H1 (cell line): ENCODE measurements at regions not wholly inside any gene's neighbourhood (a gene's known extent, or its start where the extent isn't known, plus 50 kb on each side); places are given as distances from the start of the nearest gene placed in this dataset.

Source experiments
- CTCF ChIA-PET: fragments of 300-600 bp; sonication (Branson Sonifier 250); formaldehyde crosslinking; loops from one replicate; lab custom pipeline; 2021; ENCODE audit not compliant: partially characterized antibody; lab: Charles Lee
- POLR2A ChIA-PET: fragments of 300-600 bp; sonication (Branson Sonifier 250); formaldehyde crosslinking; loops from one replicate; lab custom pipeline; 2021; ENCODE audit warnings: inconsistent platforms; ENCODE audit not compliant: partially characterized antibody; lab: Charles Lee
- DNase-seq, 2 experiments: peaks; one replicate each; pipeline versions ENCODE4 v3.0.0 to v3.0.0-alpha.2; 2010 to 2022; ENCODE audit warnings: low spot score in 2 of 2, low read depth in 1 of 2, mixed read lengths in 1 of 2
- FAIRE-seq: peaks from 2 replicates; lab custom pipeline; 2011; peaks lifted over from hg19 to GRCh38; lab: Jason Lieb, UNC
- H2AFZ ChIP-seq: 2 replicates; pipeline ENCODE4 v1.8.1; 2012; ENCODE audit warnings: low read length, inconsistent platforms
- H2AK5ac ChIP-seq: 2 replicates; pipeline ENCODE4 v1.6.1; 2013; ENCODE audit warnings: low read depth, low read length
- H2BK120ac ChIP-seq: replicated peaks from 2 replicates; pipeline ENCODE3; 2013; ENCODE audit warnings: low read depth, low read length, inconsistent platforms
- H2BK12ac ChIP-seq: 2 replicates; pipeline ENCODE4 v1.6.1; 2013; ENCODE audit warnings: low read depth, low read length
- H2BK15ac ChIP-seq: 2 replicates; pipeline ENCODE4 v1.6.1; 2013; ENCODE audit warnings: low read length
- H2BK20ac ChIP-seq: 2 replicates; pipeline ENCODE4 v1.6.1; 2013; ENCODE audit warnings: low read length
- H2BK5ac ChIP-seq: 2 replicates; pipeline ENCODE4 v1.6.1; 2013; ENCODE audit warnings: low read depth, low read length
- H3K14ac ChIP-seq: 2 replicates; pipeline ENCODE4 v1.6.1; 2013; ENCODE audit warnings: inconsistent platforms; ENCODE audit not compliant: insufficient read length
- H3K18ac ChIP-seq: 2 replicates; pipeline ENCODE4 v1.6.1; 2013; ENCODE audit warnings: low read length; ENCODE audit errors: extremely low read depth
- H3K23ac ChIP-seq: 2 replicates; pipeline ENCODE4 v1.6.1; 2013; ENCODE audit warnings: inconsistent platforms; ENCODE audit not compliant: insufficient read length
- H3K23me2 ChIP-seq: 2 replicates; pipeline ENCODE4 v1.6.1; 2013; ENCODE audit warnings: low read depth, low read length
- H3K27ac ChIP-seq: 2 replicates; pipeline ENCODE4 v1.6.1; 2011; ENCODE audit warnings: low read depth, low read length, inconsistent platforms
- H3K27me3 ChIP-seq, 4 experiments: replicated peaks in 1 of 4; 1 replicate in 1 of 4; 2 replicates in 3 of 4; pipeline versions ENCODE4 v1.6.1 to v1.8.1; 2011 to 2013; ENCODE audit warnings: low read length in 3 of 4, mild to moderate bottlenecking in 3 of 4, inconsistent platforms in 2 of 4, mixed read lengths in 2 of 4, moderate library complexity in 1 of 4; ENCODE audit not compliant: control insufficient read depth in 3 of 4, insufficient read depth in 3 of 4; ENCODE audit errors: extremely low read depth in 1 of 4
- H3K36me3 ChIP-seq, 4 experiments: 2 replicates each; pipeline versions ENCODE4 v1.6.1 to v1.8.1; 2011 to 2013; ENCODE audit warnings: mild to moderate bottlenecking in 4 of 4, low read length in 3 of 4, moderate library complexity in 2 of 4, control low read depth in 1 of 4, inconsistent platforms in 1 of 4; ENCODE audit not compliant: insufficient read depth in 4 of 4, control insufficient read depth in 2 of 4
- H3K4ac ChIP-seq: replicated peaks from 2 replicates; pipeline ENCODE3; 2013; ENCODE audit warnings: low read length, low read depth, mixed read lengths, inconsistent platforms; ENCODE audit not compliant: insufficient read length
- H3K4me1 ChIP-seq, 4 experiments: replicated peaks in 1 of 4; 1 replicate in 1 of 4; 2 replicates in 3 of 4; pipeline versions ENCODE4 v1.6.1 to v1.8.1; 2011 to 2013; ENCODE audit warnings: low read length in 3 of 4, inconsistent platforms in 2 of 4, mixed read lengths in 1 of 4; ENCODE audit not compliant: insufficient read depth in 4 of 4, control insufficient read depth in 3 of 4
- H3K4me2 ChIP-seq, 2 experiments: 2 replicates each; pipeline versions ENCODE4 v1.6.1 to v1.8.1; 2011 to 2013; ENCODE audit warnings: low read depth in 2 of 2, low read length in 2 of 2, control low read depth in 1 of 2, inconsistent platforms in 1 of 2, mild to moderate bottlenecking in 1 of 2; ENCODE audit not compliant: insufficient read depth in 1 of 2
- H3K4me3 ChIP-seq, 4 experiments: fragments of 200-600, 300-600 bp in 1 of 4; sonication (generic), shearing (Covaris generic), sonication (Bioruptor Twin) in 1 of 4; 2 replicates each; pipeline versions ENCODE4 v1.5.1 to v1.8.1; 2011 to 2016; ENCODE audit warnings: low read length in 4 of 4, low read depth in 3 of 4, control low read depth in 2 of 4, inconsistent platforms in 2 of 4, mild to moderate bottlenecking in 2 of 4, mixed read lengths in 1 of 4, moderate library complexity in 1 of 4; ENCODE audit not compliant: insufficient read depth in 2 of 4; ENCODE audit errors: extremely low read depth in 1 of 4
- H3K56ac ChIP-seq: replicated peaks from 2 replicates; pipeline ENCODE3; 2013; ENCODE audit warnings: low read depth, mild to moderate bottlenecking, mixed read lengths, low read length, inconsistent platforms; ENCODE audit not compliant: insufficient read length
- H3K79me1 ChIP-seq: 2 replicates; pipeline ENCODE4 v1.6.1; 2013; ENCODE audit warnings: low read depth, low read length, control low read depth
- H3K79me2 ChIP-seq, 2 experiments: 2 replicates each; pipeline versions ENCODE4 v1.6.1 to v1.8.1; 2012 to 2013; ENCODE audit warnings: low read length in 2 of 2, mild to moderate bottlenecking in 2 of 2, inconsistent platforms in 1 of 2; ENCODE audit not compliant: insufficient read depth in 2 of 2, control insufficient read depth in 1 of 2
- H3K9ac ChIP-seq, 4 experiments: replicated peaks in 1 of 4; 1 replicate in 1 of 4; 2 replicates in 3 of 4; pipeline versions ENCODE4 v1.6.1 to v1.8.1; 2011 to 2013; ENCODE audit warnings: low read depth in 3 of 4, low read length in 3 of 4, control low read depth in 2 of 4, mild to moderate bottlenecking in 2 of 4, moderate library complexity in 2 of 4, inconsistent platforms in 1 of 4; ENCODE audit errors: extremely low read depth in 1 of 4
- H3K9me3 ChIP-seq, 2 experiments: 2 replicates each; pipeline versions ENCODE4 v1.6.1 to v1.8.1; 2012 to 2013; ENCODE audit warnings: mild to moderate bottlenecking in 2 of 2, moderate library complexity in 2 of 2, control low read depth in 1 of 2, inconsistent platforms in 1 of 2, low read depth in 1 of 2, low read length in 1 of 2, mixed read lengths in 1 of 2; ENCODE audit not compliant: insufficient read depth in 2 of 2
- H4K20me1 ChIP-seq, 2 experiments: replicated peaks in 1 of 2; 2 replicates each; pipeline versions ENCODE3 to v1.8.1; 2011 to 2013; ENCODE audit warnings: inconsistent platforms in 2 of 2, low read length in 2 of 2, mild to moderate bottlenecking in 1 of 2; ENCODE audit not compliant: insufficient read depth in 2 of 2, control insufficient read depth in 1 of 2
- H4K5ac ChIP-seq: 2 replicates; pipeline ENCODE4 v1.6.1; 2013; ENCODE audit warnings: low read length, low read depth, mixed read lengths, inconsistent platforms; ENCODE audit not compliant: insufficient read length
- H4K8ac ChIP-seq: 2 replicates; pipeline ENCODE4 v1.8.0; 2013; ENCODE audit warnings: mild to moderate bottlenecking, moderate library complexity, low read length, inconsistent platforms; ENCODE audit not compliant: insufficient read depth; ENCODE audit errors: extremely low read depth
- H4K91ac ChIP-seq: replicated peaks from 2 replicates; pipeline ENCODE3; 2013; ENCODE audit warnings: low read length, mixed read lengths, inconsistent platforms; ENCODE audit not compliant: insufficient read length
- GTF2F1 ChIP-seq: IDR thresholded peaks from 2 replicates; pipeline ENCODE4 v1.6.1; 2012; ENCODE audit warnings: low read depth, low read length, improper control_type of control experiment, borderline replicate concordance
- HDAC2 ChIP-seq, 2 experiments: fragments of 300-600 bp in 1 of 2; sonication (generic) in 1 of 2; IDR thresholded peaks; 2 replicates each; pipeline ENCODE4 v1.6.1; 2011 to 2012; ENCODE audit warnings: low read depth in 2 of 2, low read length in 2 of 2, mild to moderate bottlenecking in 2 of 2, moderate library complexity in 2 of 2, borderline replicate concordance in 1 of 2, inconsistent platforms in 1 of 2
- NANOG ChIP-seq: IDR thresholded peaks from 2 replicates; pipeline ENCODE4 v1.6.1; 2011; ENCODE audit warnings: low read length, low read depth, mild to moderate bottlenecking, inconsistent platforms; ENCODE audit not compliant: insufficient read depth, poor library complexity, severe bottlenecking
- NRF1 ChIP-seq: IDR thresholded peaks from 2 replicates; pipeline ENCODE4 v1.6.1; 2011; ENCODE audit warnings: mild to moderate bottlenecking, low read depth, low read length, improper control_type of control experiment
- POU5F1 ChIP-seq: IDR thresholded peaks from 2 replicates; pipeline ENCODE4 v1.6.1; 2011; ENCODE audit warnings: low read depth, mild to moderate bottlenecking, low read length, moderate library complexity
- RAD21 ChIP-seq, 2 experiments: IDR thresholded peaks in 1 of 2; conservative IDR thresholded peaks in 1 of 2; 2 replicates each; pipeline ENCODE4 v1.6.1; 2011; ENCODE audit warnings: low read depth in 2 of 2, low read length in 2 of 2, improper control_type of control experiment in 1 of 2, inconsistent platforms in 1 of 2, mild to moderate bottlenecking in 1 of 2, moderate library complexity in 1 of 2
- SIX5 ChIP-seq: IDR thresholded peaks from 2 replicates; pipeline ENCODE4 v1.6.1; 2011; ENCODE audit warnings: mild to moderate bottlenecking, low read depth, low read length
- SP4 ChIP-seq: IDR thresholded peaks from 2 replicates; pipeline ENCODE4 v1.6.1; 2012; ENCODE audit warnings: low read length, inconsistent platforms
- SUZ12 ChIP-seq: fragments of 200-600 bp; sonication (generic); IDR thresholded peaks from 2 replicates; pipeline ENCODE4 v1.6.1; 2012; ENCODE audit warnings: mild to moderate bottlenecking, inconsistent platforms, low read length, moderate library complexity, mixed read lengths
- TAF1 ChIP-seq: IDR thresholded peaks from 2 replicates; pipeline ENCODE4 v1.6.1; 2011; ENCODE audit warnings: mild to moderate bottlenecking, low read depth, low read length
- TF ChIP-seq, protein P1 (sequence below): IDR thresholded peaks from 2 replicates; pipeline ENCODE4 v1.6.1; 2011; ENCODE audit warnings: low read depth, mild to moderate bottlenecking, low read length; ENCODE audit not compliant: insufficient read depth

DNA sequence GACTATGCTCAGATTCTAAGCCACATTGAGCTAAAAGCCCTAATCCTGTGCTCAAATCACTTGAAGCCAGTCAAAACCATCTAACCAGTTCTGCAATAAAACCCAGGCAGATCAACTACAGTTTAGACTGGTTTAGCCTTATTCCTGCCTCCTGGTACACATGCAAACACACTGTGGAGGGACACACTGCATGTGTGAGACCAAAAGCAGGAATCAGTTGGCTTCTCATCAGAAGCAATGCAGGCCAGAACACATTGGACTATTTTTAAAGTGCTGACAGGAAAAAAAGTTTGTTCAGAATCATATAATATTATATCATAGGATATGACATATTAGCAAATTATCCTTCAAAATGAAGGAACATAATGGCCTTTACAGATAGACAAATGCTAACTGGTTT lies 52.5 kb upstream of the NT5C1B start:
- FAIRE-seq: no peak
- no peak for DNase-seq
- TF ChIP-seq HDAC2 (IDR thresholded peaks at IDR 0.05; ENCODE audit: borderline replicate concordance in 1 of 2, low read depth in 2 of 2, low read length in 2 of 2) (no peak), RAD21 (IDR thresholded peaks at IDR 0.05 in 1 of 2, conservative IDR thresholded peaks at IDR 0.05 in 1 of 2; ENCODE audit: low read depth in 2 of 2, low read length in 2 of 2) (no peak), NANOG (no peak), TAF1 (no peak), NRF1 (no peak), SIX5 (no peak), SP4 (no peak), POU5F1 (no peak), SUZ12 (no peak), GTF2F1 (no peak)
- TF ChIP-seq, protein P1, sequence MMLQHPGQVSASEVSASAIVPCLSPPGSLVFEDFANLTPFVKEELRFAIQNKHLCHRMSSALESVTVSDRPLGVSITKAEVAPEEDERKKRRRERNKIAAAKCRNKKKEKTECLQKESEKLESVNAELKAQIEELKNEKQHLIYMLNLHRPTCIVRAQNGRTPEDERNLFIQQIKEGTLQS: no peak

More for the DNA sequence above, 52.5 kb upstream of the NT5C1B start:
- Histone ChIP-seq H2BK120ac (no peak overlapping the region), H2AK5ac (no peak overlapping the region), H2BK5ac (0 out of 2 replicates have a peak overlapping the region, but pooled peaks have one; percentile 16), H3K27ac (no peak overlapping the region), H3K18ac (no peak overlapping the region), H4K8ac (no peak overlapping the region), H4K91ac (no peak overlapping the region), H2BK20ac (no peak overlapping the region), H3K79me2 (no peaks in the 10 kb centered on the region), H3K4ac (no peak overlapping the region), H2BK15ac (no peak overlapping the region), H2BK12ac (no peak overlapping the region), H4K20me1 (no peaks in the 10 kb centered on the region), H3K79me1 (no peaks in the 10 kb centered on the region), H2AFZ (no peak overlapping the region), H3K36me3 (no peaks in the 10 kb centered on the region), H3K4me1 (peaks cover 0 to 8% (median 5%) of the 10 kb centered on the region in 4 experiments; a peak in 5 of 7 replicates), H4K5ac (no peak overlapping the region), H3K23ac (no peak overlapping the region), H3K56ac (no peak overlapping the region), H3K4me2 (no peak overlapping the region), H3K9ac (no peak overlapping the region), H3K4me3 (no peak overlapping the region), H3K14ac (no peak overlapping the region), H3K23me2 (0 out of 2 replicates have a peak, but pooled peaks cover 2% of the 10 kb centered on the region), H3K27me3 (no peaks in the 10 kb centered on the region), H3K9me3 (no peaks in the 10 kb centered on the region)
- POLR2A ChIA-PET: no interaction called here
- CTCF ChIA-PET: no interaction called here
